ENCODE measurements at regions not wholly inside any gene's neighbourhood (a gene's known extent, or its start where the extent isn't known, plus 50 kb on each side); places are given as distances from the start of the nearest gene placed in this dataset.

DNA sequence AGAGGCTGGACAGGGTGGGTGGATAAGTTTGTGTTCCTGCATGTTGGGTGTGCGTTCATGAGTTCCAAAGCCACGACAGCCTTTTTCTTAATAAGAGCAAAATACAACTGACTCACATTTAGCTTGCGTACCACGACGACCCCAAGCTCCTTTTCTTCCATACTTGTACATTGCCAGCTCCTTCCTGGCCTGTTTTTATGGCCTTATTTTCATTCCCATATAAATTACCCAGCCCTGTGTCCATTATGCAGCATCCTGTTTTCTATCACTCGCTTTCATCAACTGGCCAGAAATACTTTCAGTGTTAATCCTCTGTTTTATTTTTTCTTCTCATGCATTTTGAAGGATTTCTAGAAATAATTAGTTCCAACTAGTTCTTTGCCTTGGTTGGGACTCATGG is 499.1 kb downstream of the FOXO1 start:
- TF ChIP-seq, protein P1, sequence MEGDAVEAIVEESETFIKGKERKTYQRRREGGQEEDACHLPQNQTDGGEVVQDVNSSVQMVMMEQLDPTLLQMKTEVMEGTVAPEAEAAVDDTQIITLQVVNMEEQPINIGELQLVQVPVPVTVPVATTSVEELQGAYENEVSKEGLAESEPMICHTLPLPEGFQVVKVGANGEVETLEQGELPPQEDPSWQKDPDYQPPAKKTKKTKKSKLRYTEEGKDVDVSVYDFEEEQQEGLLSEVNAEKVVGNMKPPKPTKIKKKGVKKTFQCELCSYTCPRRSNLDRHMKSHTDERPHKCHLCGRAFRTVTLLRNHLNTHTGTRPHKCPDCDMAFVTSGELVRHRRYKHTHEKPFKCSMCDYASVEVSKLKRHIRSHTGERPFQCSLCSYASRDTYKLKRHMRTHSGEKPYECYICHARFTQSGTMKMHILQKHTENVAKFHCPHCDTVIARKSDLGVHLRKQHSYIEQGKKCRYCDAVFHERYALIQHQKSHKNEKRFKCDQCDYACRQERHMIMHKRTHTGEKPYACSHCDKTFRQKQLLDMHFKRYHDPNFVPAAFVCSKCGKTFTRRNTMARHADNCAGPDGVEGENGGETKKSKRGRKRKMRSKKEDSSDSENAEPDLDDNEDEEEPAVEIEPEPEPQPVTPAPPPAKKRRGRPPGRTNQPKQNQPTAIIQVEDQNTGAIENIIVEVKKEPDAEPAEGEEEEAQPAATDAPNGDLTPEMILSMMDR (IDR thresholded peaks at IDR 0.05), result no peak
- TF ChIP-seq POLR2A (IDR thresholded peaks at IDR 0.05), result no peak

Data from right lobe of liver (tissue), 4 donors.